Thyroid gland (tissue), 4 donors: ENCODE measurements at regions not wholly inside any gene's neighbourhood (a gene's known extent, or its start where the extent isn't known, plus 50 kb on each side); places are given as distances from the start of the nearest gene placed in this dataset.

ENCODE experiments used
- CTCF ChIP-seq, 6 experiments: fragments of 200-600 bp in 3 of 6; fragments of 450-650 bp in 3 of 6; sonication (generic) in 3 of 6; IDR thresholded peaks; one replicate each; pipeline ENCODE4 v1.5.1; 2016 to 2019; ENCODE audit warnings: antibody characterized with exemption in 6 of 6, mild to moderate bottlenecking in 2 of 6, inconsistent platforms in 1 of 6, moderate library complexity in 1 of 6
- POLR2A ChIP-seq, 2 donors: fragments of 450-650 bp; IDR thresholded peaks; one replicate each; pipeline ENCODE4 v1.6.1; 2017; ENCODE audit warnings: antibody characterized with exemption in 2 of 2, mild to moderate bottlenecking in 2 of 2, moderate library complexity in 1 of 2

DNA sequence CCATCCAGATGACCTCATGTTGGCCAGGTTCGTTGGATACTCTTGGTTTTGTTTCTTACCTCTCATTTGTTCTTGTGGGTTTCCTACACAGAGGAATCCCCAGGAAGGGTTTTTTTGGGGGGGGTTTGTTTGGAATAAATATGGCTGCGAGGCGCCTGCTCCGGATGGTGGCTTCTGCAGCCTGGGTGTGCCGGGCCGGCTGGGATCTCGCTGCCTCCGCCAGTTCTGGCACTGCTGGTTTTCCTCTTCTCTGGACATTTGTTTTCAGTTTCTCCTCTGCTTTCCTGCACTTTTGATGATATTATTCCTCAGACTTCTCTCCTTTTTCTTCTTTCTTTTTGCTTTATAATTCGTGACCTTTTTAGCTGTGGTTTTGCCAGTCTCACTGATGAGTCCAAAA is 187.4 kb downstream of the OR4M2 start:
- TF ChIP-seq CTCF (IDR thresholded peaks at IDR 0.05) (no peak), POLR2A (IDR thresholded peaks at IDR 0.05) (no peak)
